ENCODE measurements at regions not wholly inside any gene's neighbourhood (a gene's known extent, or its start where the extent isn't known, plus 50 kb on each side); places are given as distances from the start of the nearest gene placed in this dataset.
"Not testable (repeated sequence)": the region's sequence is repeated elsewhere in the genome, so short reads cannot be mapped to it uniquely, and the experiment has no call there.

GRCh38 chr14:103230658-103231334 is 103.2 kb upstream of the EIF5 start:
- no peak for DNase-seq (ENCODE audit: low read depth)

GRCh38 chr14:103231376-103232019 is 102.5 kb upstream of the EIF5 start:
- no peak for DNase-seq (ENCODE audit: low read depth)

- DNase-seq (ENCODE audit: low read depth), result no peak
Observed at GRCh38 chr14:103232031-103232808, 101.8 kb upstream of the EIF5 start.

GRCh38 chr14:103232831-103233319 is 101.2 kb upstream of the EIF5 start:
- DNase-seq (ENCODE audit: low read depth), result no peak

GRCh38 chr14:103233328-103233727 is 100.7 kb upstream of the EIF5 start:
- no peak for DNase-seq (ENCODE audit: low read depth)

GRCh38 chr14:103234826-103235225 is 99.2 kb upstream of the EIF5 start:
- not testable (repeated sequence) for DNase-seq (ENCODE audit: low read depth)

- DNase-seq (ENCODE audit: low read depth), result not testable (repeated sequence)
Observed at GRCh38 chr14:103235506-103235905, 98.5 kb upstream of the EIF5 start.

GRCh38 chr14:103239751-103240150 is 94.3 kb upstream of the EIF5 start:
- DNase-seq (ENCODE audit: low read depth), result no peak

- DNase-seq (ENCODE audit: low read depth), result no peak
Observed at GRCh38 chr14:103241531-103241930, 92.5 kb upstream of the EIF5 start.

- no peak for DNase-seq (ENCODE audit: low read depth)
Observed at GRCh38 chr14:103243764-103244737, 90.0 kb upstream of the EIF5 start.

- DNase-seq (ENCODE audit: low read depth), result peak; percentile 36
Observed at GRCh38 chr14:103245624-103246031, 88.4 kb upstream of the EIF5 start.

GRCh38 chr14:103246070-103246469 is 88.0 kb upstream of the EIF5 start:
- no peak for DNase-seq (ENCODE audit: low read depth)

- no peak for DNase-seq (ENCODE audit: low read depth)
Observed at GRCh38 chr14:103247169-103247606, 86.8 kb upstream of the EIF5 start.

GRCh38 chr14:103250181-103250580 is 83.9 kb upstream of the EIF5 start:
- DNase-seq (ENCODE audit: low read depth), result no peak

- no peak for DNase-seq (ENCODE audit: low read depth)
Observed at GRCh38 chr14:103250874-103251273, 83.2 kb upstream of the EIF5 start.

GRCh38 chr14:103255555-103255954 is 78.5 kb upstream of the EIF5 start:
- DNase-seq (ENCODE audit: low read depth), result no peak

GRCh38 chr14:103256406-103256805 is 77.6 kb upstream of the EIF5 start:
- no peak for DNase-seq (ENCODE audit: low read depth)

GRCh38 chr14:103257211-103257962 is 76.7 kb upstream of the EIF5 start:
- DNase-seq (ENCODE audit: low read depth), result no peak

- no peak for DNase-seq (ENCODE audit: low read depth)
Observed at GRCh38 chr14:103258211-103258610, 75.8 kb upstream of the EIF5 start.

- no peak for DNase-seq (ENCODE audit: low read depth)
Observed at GRCh38 chr14:103259184-103259583, 74.9 kb upstream of the EIF5 start.
